ENCODE measurements at regions not wholly inside any gene's neighbourhood (a gene's known extent, or its start where the extent isn't known, plus 50 kb on each side); places are given as distances from the start of the nearest gene placed in this dataset.

DNA sequence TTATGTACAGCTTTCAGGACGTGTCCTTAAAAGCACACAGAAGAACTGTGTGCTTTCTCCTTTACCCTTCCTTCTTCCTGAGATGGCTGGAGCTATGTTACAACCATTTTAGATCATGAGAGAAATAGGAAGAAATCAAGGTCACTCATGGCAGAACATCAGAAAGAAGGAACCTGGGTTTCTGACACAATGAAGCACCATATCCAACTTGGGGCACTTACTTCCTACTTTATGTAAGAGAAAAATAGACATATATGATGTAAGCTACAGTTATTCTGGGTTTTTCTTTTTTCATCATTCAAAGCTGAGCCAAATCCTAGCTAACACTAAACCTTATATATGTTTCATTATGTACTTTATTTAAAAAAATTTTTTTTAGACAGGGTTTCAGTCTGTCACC, 79.5 kb downstream of the FAM161A start:
- no peak for DNase-seq (ENCODE audit: extremely low read depth in 1 of 11, low read depth in 9 of 11, low spot score in 4 of 11)

DNA sequence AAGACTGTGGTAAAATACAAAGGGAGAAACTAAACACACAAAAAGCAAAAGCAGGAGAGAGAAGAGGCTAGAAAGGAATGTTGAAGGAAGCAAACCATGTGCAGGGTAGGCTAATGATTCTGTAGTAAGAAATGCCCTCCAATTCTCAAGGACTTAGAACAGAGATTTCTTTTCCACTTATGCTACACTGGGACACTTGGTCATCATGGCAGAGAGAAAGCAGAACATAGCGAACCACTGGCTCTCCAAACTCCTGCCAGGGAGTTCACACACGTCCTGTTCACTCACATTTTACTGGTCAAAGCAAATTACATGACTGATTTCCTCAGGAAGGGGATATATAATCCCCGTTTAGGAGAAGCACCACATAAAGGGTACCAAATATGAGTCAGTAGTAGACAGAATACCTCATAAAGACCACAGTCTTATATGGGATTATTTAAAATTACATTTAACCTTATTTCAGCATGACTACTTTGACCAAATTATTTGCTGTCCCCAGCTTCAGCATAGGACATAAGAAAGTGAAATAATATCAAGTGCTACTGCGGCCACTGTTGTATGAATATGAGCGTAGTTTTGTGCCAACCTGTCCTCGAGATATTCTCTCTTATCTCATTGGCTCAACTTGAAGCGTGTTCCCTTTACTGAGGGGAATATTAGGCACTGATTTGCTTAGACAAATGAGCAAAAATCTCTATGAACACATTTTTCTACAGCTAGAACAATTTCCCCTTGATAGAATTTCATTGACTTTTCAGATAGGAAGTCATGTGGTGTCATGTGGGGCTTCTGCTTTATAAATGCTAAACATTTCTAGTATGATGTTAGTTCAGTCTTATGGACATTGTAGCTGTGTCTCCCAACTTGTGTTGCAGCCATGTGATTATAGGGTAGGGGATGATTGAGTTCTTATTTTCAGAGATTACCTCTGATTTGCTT, 81.7 kb downstream of the FAM161A start:
- no peak for DNase-seq (ENCODE audit: extremely low read depth in 1 of 11, low read depth in 9 of 11, low spot score in 4 of 11)

DNA sequence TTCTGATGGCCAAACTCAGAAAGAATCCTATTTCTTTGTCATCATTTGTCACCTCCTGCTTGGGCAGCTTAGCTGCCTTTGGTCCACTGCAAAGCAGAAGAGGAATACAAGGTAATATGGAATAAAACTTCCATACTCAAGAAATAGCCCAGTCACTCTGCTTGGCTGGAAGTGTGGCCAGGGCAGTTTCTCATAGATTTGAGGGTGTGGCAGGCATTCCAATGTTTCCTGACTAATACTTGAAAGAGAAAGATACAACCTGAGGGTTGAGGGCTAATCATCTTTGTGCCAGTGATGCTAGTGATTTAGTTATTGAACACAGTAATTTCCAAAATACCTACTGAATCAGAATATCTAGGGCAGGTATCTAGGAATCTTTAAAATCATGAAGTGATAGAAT, 83.1 kb downstream of the FAM161A start:
- DNase-seq (ENCODE audit: extremely low read depth in 1 of 11, low read depth in 9 of 11, low spot score in 4 of 11) = no peak

DNA sequence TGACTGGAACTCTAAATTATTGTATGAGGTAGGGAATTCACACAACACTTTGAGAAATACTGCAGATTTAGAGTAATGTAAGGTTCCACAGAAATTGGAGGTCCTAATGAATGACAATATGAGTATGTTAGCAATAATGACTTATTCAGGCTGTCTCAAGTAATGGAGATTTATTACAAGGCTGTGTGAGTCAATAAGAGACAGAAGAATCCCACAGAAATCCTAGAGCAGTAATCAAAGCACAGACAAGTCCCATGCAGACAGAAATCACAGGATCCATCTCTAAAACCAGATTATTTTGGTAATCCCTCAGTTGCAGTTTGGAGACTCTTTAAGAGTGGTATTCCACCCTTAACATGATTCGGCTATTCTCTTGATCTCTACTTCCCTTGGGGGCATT, 83.6 kb downstream of the FAM161A start:
- no peak for DNase-seq (ENCODE audit: extremely low read depth in 1 of 11, low read depth in 9 of 11, low spot score in 4 of 11)

DNA sequence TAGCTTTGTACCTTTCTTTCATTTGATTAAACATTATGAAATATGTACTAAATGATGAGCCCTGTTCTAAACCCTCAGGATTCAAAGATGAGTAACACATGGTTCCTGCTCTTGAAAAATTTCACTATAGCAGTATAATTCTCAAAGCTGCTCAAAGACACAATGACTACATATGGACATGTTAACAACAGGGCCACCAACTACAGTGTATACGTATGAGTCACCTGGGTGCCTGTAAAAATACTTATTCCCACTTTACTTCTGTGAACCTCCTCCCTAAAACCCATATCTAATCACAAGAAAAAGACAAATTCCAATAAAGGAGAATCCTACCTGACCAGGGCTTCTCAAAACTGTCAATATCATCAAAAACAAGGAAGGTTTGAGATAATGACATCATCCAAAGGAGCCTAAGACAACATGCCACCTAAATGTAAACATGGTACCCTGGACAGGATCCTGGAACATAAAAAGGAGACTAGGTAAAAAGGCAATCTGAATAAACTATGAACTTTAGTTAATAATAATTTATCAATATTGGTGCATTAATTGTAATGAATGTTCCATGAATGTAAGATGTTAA, 84.7 kb downstream of the FAM161A start:
- no peak for DNase-seq (ENCODE audit: extremely low read depth in 1 of 11, low read depth in 9 of 11, low spot score in 4 of 11)

DNA sequence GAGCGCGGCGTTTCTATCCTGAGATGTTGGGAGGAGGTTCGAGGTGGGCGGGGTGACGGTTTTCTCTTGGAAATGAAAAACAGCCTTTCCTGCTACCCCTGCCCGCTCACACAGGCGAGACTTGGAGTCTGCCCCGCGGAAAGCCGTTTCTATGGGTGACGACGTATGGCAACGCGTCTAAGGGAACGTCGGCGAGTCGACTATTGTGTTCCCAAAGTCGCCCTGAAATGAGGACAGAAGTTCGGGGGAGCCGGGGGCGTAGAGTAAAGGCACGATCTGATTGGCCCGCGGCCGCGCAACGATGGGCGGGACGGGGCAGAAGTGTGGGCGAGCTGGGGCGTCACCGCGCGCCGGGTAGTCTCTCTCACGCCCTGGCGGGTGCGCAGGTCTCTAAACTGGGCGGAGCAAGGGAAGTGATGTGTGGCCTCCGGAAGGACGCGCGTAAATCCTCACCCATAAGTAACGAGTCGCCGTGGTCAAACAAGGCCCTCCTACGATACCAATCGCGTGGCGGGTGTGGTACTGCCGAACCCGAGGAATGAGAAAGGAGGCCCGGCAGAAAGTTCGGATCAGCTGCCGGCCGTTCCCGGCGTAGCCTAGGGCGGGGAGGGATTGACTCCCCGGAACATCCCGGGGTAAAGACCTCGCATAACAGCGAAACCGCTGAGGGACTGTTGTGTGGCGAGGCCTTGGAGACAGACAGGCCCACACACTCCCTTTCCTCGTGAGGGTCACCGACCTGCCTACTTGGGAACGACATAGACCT, 89.6 kb downstream of the FAM161A start:
- peak; percentile 88 to 97 (median 96) for DNase-seq (ENCODE audit: extremely low read depth in 1 of 11, low read depth in 9 of 11, low spot score in 4 of 11)

DNA sequence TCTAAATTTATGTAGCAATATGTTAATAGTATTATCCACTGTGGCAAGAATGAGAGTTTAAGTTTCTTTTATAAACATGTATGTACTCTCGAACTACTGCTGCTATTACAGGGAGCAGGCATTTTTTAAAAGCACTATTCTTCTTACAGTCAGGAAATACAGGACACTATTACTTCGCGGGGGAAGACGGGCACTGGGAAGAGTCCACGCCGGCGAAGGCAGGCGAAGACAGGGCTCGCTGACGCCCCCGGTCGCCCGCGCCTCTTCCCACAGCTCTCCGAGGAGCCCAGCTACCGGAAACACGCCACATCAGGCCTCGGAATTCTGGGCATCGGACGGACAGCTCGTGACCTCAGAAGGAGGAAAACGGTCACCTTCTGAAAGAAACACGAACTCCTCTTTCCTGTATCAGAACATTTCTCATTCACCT, 90.2 kb downstream of the FAM161A start:
- peak in 8 of 11 donors; percentile 44 to 79 (median 70) for DNase-seq (ENCODE audit: extremely low read depth in 1 of 11, low read depth in 9 of 11, low spot score in 4 of 11)

DNA sequence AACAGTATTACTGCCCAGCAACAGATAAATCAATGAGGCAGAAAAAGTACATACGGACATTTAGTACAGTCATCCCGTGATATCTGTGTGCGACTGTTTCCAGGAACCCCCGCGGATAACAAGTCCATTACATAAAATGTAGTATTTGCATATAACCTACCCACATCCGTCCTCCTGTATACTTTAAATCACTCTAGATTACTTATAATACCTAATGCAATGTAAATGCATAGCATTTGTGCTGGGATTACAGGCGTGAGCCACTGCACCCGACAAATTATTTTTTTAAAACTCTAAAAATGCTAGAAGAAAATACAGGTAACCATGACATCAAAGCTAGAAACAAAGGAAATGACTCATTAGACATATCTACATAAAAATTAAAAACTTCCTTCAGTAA, 91.6 kb downstream of the FAM161A start:
- DNase-seq (ENCODE audit: extremely low read depth in 1 of 11, low read depth in 9 of 11, low spot score in 4 of 11) = no peak

DNA sequence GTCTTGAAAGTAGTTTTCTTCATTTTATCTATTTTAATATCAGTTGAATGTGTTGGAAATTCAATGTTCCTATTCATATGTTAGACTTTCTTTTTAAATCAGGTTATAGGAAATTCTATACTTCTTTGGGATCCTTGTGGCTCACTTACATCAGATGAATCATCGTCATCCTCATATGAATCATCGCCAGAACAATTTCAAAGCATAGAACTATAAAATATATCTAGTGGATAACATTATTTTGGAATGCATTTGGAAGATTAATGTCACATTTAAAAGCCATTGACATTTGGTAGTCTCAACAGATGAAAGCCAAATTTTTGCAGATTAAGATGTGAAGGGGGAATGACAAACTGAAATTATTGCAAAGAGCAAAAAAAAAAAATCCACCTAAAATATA, 94.1 kb downstream of the FAM161A start:
- DNase-seq (ENCODE audit: extremely low read depth in 1 of 11, low read depth in 9 of 11, low spot score in 4 of 11) = no peak

DNA sequence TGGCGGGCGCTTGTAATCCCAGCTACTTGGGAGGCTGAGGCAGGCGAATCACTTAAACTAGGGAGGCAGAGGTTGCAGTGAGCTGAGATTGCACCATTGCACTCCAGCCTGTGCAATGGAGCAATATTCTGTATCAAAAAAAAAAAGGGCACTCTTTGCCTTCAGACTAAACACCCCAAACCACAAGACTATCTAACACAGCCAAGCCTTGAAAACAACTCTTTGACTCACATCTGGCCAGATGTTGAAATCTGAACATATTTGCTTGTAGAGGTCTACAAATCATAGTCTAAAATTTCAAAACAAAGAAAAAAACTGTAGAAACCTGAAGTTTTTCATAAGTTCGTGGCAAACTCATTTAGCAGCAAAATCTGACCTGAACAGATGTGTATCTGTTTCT, 94.9 kb downstream of the FAM161A start:
- no peak for DNase-seq (ENCODE audit: extremely low read depth in 1 of 11, low read depth in 9 of 11, low spot score in 4 of 11)

DNA sequence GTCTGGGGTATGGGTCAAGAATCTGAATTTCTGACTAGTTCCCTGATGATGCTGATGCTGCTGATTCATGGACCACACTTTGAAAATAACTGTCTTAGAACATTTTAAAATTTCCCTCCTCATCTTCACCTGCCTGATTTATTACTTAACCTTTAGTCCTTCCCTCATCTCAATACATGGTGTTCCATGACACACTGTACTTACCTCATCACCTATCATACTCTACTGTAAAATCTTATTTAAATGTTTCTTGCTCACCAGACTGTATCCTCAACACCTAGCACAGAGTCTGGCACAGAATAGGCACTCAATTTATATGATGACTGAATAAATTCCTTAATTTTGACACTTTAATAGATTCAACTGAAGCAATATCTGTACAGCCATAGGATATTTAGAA, 95.7 kb downstream of the FAM161A start:
- no peak for DNase-seq (ENCODE audit: extremely low read depth in 1 of 11, low read depth in 9 of 11, low spot score in 4 of 11)

DNA sequence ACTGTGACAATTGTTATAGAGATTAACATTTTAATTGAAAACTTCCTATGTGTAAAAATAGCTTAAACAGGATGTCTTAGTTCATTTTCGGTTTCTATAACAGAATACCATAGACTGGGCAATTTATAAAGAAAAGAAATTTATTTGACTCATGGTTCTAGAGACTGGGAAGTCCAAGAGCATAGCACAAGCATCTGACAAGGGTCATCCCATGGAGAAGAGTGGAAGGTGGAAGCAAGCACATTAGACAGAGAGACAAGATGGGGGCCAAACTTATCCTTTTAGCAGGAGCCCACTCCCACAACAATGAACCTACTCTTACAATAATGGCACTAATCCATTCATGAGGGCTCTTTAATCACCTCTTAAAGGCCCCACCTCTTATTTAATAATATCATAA, 100.3 kb downstream of the FAM161A start:
- no peak for DNase-seq (ENCODE audit: extremely low read depth in 1 of 11, low read depth in 9 of 11, low spot score in 4 of 11)

DNA sequence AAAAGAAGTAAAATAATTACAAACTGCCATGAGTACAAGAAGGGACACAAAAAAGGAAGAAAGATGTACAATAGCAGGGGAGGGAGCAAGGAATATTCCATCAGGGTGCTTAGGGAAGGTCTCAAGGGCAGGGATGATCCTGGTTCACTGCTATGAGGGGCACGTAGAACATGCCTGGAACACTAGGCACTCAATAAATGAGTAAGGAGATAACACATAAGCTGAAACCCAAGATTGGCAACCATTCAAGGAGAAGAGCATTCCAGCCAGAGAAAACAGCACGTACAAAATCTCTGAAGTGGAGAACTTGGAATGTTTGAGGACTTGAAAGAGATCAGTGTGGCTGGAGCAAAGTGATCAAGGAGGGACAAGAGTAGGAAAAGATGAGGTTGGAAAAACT, 103.2 kb downstream of the FAM161A start:
- no peak for DNase-seq (ENCODE audit: extremely low read depth in 1 of 11, low read depth in 9 of 11, low spot score in 4 of 11)

DNA sequence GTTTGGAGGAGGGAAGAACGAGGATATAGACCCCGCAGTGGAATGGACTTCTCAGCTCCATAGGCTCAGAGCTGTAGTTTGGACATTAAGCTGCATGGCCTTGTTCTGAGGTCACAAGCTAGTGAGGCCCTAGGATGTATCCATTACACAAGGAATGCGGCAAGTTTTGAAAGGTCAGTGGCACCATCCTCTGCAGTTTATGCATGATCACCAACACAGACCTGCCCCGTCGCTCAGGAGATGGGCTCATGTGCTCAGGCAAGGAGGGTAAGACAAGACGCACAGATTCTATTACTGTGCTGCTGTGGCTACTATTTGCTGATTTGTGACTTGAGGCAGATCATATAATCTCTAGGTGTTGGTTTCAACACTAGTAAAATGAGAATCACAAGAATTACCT, 110.9 kb downstream of the FAM161A start:
- DNase-seq (ENCODE audit: extremely low read depth in 1 of 11, low read depth in 9 of 11, low spot score in 4 of 11) = peak in 1 of 11 donors; percentile 15

DNA sequence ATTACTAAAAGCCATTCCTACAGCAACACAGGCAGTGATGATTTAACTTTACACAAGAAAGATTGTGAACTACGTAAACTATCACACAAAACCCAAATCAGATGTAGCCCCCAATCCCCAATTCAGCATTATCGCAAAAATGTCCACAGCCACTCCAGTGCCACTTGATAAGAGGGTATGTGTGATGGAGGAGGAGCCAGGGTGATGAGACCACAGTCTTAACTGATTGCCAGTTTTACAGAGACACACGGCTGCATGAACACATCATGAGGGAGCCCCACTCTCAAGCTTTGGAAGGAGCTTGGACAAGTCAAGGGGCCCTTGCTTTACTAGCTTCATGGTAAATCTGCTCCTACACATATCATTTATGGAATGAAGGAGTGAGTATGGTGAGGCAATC, 116.0 kb downstream of the FAM161A start:
- no peak for DNase-seq (ENCODE audit: extremely low read depth in 1 of 11, low read depth in 9 of 11, low spot score in 4 of 11)

DNA sequence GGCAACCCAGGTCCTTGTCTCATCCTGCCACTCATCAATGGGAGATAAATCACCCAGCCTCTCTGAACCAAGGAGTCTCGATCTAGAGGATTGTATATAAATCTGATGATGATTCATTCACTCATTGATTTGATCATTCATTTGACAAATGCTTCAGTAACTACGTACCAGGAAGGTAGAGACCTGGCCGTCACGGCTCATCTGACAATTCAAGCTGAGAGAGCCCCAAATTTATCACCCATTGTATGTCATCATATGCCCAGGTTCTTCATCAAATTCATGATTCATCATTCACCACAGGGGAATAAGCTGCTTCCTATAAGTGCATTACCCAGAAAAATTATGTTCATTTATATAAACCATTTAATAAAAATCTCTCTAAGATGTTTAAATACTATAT, 116.9 kb downstream of the FAM161A start:
- DNase-seq (ENCODE audit: extremely low read depth in 1 of 11, low read depth in 9 of 11, low spot score in 4 of 11) = no peak

DNA sequence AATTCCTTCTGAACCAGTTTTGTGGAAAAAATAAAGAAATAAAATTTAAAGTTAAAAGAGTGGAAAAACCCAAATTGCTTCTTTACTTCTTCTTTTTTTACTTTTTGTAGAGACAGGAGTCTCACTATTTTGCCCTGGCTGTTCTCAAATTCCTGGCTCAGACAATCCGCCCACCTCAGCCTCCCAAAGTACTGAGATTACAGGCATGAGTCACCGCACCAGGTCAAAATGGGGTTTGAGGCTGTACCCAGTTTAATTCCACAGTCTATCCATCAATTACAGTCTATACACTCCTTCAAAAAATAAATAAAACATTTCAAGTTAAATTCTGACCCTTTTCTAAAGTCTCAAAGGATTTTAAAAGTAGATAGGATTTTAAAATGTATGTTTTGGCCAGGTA, 120.3 kb downstream of the FAM161A start:
- DNase-seq (ENCODE audit: extremely low read depth in 1 of 11, low read depth in 9 of 11, low spot score in 4 of 11) = no peak

DNA sequence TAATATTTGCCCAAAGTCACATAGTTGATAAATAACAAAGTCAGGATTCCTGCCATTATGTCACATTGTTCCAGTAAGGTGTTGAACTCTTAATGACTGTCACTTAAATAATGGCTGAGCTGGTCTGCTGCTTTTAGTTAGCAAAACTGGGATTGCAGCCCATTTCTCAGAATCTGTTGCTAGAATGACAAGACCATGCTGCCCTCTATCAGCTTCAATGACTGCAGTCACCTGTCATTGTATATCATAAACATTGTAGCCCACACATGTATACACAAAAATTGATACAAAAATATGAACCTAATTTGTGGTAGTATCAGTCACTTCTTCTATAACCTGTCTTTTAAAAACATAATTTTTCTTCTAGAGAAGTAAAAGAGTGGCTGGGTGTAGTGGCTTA, 121.1 kb downstream of the FAM161A start:
- no peak for DNase-seq (ENCODE audit: extremely low read depth in 1 of 11, low read depth in 9 of 11, low spot score in 4 of 11)

DNA sequence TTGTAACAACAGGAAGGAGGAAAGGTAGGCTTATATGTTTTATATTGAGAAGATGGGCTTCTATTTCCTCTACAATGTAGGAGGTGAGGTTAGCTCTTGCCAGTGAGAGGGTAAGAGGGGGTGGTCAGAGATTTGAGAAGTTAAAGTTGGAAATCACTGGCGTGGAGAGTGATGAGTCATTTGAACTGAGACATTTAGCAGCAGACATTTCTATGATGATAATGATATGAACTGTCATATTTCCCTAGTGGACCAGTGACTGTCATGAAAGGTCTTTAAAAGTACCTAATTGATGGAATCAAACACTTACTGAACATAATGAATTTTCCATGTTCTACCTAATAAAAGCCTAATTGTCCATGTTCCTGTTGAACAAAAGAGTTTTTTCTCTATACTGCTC, 126.1 kb downstream of the FAM161A start:
- no peak for DNase-seq (ENCODE audit: extremely low read depth in 1 of 11, low read depth in 9 of 11, low spot score in 4 of 11)

Measured in renal cortex interstitium (tissue), 11 donors.